ENCODE measurements at regions not wholly inside any gene's neighbourhood (a gene's known extent, or its start where the extent isn't known, plus 50 kb on each side); places are given as distances from the start of the nearest gene placed in this dataset.

DNA sequence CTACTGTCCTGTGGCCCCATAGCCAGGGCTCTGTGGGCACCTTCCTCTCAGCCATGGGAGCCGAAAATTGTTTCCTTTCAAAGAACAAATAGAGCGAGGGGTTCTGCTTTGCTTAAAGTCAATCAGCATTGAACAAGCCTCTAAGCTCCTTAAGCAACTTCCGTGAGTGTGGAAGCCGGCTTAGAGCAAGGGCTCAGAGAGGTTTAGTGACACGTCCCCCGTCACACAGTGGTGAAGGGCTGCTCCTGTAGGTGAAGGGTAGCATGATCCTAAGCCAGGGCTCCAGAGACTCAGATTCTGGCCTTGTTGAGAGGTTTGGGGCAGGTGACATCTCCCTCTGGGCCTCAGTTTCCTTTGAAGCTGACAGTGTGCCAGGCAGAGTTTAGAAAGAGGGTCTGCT lies 94.0 kb upstream of the WNT4 start:
- no peak overlapping the region for H2AK5ac ChIP-seq (ENCODE audit: low read depth, low read length)
- peaks cover 5 to 23% (median 15%) of the 10 kb centered on the region in 4 experiments for H3K4me1 ChIP-seq (replicated peaks in 1 of 4; ENCODE audit: control insufficient read depth in 3 of 4, insufficient read depth in 4 of 4, low read length in 3 of 4)
- no peak overlapping the region for H3K4me2 ChIP-seq (ENCODE audit: insufficient read depth in 1 of 2, low read depth in 2 of 2, low read length in 2 of 2)
- CTCF ChIA-PET (ENCODE audit: partially characterized antibody): interaction anchor here (0.7 to 1.6 kb wide), 7 partner anchors 8 to 180 kb away, joined by 3 to 8 read pairs (median 3); no protein-coding TSS in a partner anchor
- H2AFZ ChIP-seq (ENCODE audit: low read length): no peak overlapping the region
- H3K79me1 ChIP-seq (ENCODE audit: low read depth, low read length): no peaks in the 10 kb centered on the region
- no peaks in the 10 kb centered on the region for H3K9me3 ChIP-seq (ENCODE audit: insufficient read depth in 2 of 2, low read depth in 1 of 2, low read length in 1 of 2)
- no peak overlapping the region for H2BK20ac ChIP-seq (ENCODE audit: low read length)
- H3K36me3 ChIP-seq (ENCODE audit: control insufficient read depth in 2 of 4, insufficient read depth in 4 of 4, low read length in 3 of 4): no peaks in the 10 kb centered on the region
- no peak overlapping the region for H2BK15ac ChIP-seq (ENCODE audit: low read length)
- H3K23ac ChIP-seq (ENCODE audit: insufficient read length): no peak overlapping the region
- H3K23me2 ChIP-seq (ENCODE audit: low read depth, low read length): no peaks in the 10 kb centered on the region
- H3K4me3 ChIP-seq (ENCODE audit: extremely low read depth in 1 of 4, insufficient read depth in 2 of 4, low read depth in 3 of 4, low read length in 4 of 4): no peak overlapping the region
- POLR2A ChIA-PET (ENCODE audit: partially characterized antibody): interaction anchor here (1.1 to 1.4 kb wide), 2 partner anchors 8 to 27 kb away, joined by 3 to 5 read pairs; no protein-coding TSS in a partner anchor
- H3K14ac ChIP-seq (ENCODE audit: insufficient read length): no peak overlapping the region
- H3K56ac ChIP-seq (replicated peaks; ENCODE audit: insufficient read length, low read depth, low read length): no peak overlapping the region
- no peak overlapping the region for H2BK120ac ChIP-seq (replicated peaks; ENCODE audit: low read depth, low read length)
- H4K20me1 ChIP-seq (replicated peaks in 1 of 2; ENCODE audit: control insufficient read depth in 1 of 2, insufficient read depth in 2 of 2, low read length in 2 of 2): no peaks in the 10 kb centered on the region
- no peak overlapping the region for H4K5ac ChIP-seq (ENCODE audit: insufficient read length, low read depth, low read length)
- H4K91ac ChIP-seq (replicated peaks; ENCODE audit: insufficient read length, low read length): no peak overlapping the region
- H3K18ac ChIP-seq (ENCODE audit: extremely low read depth, low read length): no peak overlapping the region
- DNase-seq (ENCODE audit: low read depth in 1 of 2, low spot score in 2 of 2) (no peak), FAIRE-seq (no peak)
- H2BK5ac ChIP-seq (ENCODE audit: low read depth, low read length): no peak overlapping the region
- no peaks in the 10 kb centered on the region; a peak in 1 of 7 replicates for H3K27me3 ChIP-seq (replicated peaks in 1 of 4; ENCODE audit: control insufficient read depth in 3 of 4, extremely low read depth in 1 of 4, insufficient read depth in 3 of 4, low read length in 3 of 4)
- no peak overlapping the region for H3K27ac ChIP-seq (ENCODE audit: low read depth, low read length)
- H3K79me2 ChIP-seq (ENCODE audit: control insufficient read depth in 1 of 2, insufficient read depth in 2 of 2, low read length in 2 of 2): no peaks in the 10 kb centered on the region
- WGBS, 2 experiments (ENCODE audit: extremely low coverage in 1 of 2, insufficient coverage in 1 of 2, insufficient read length in 1 of 2, insufficient replicate concordance in 2 of 2, low coverage in 1 of 2, low lambda C conversion rate in 2 of 2, missing lambda C conversion rate in 1 of 2): 90% methylated on average over 6 of the region's 6 CpGs; no CpG with 5 or more reads in 1 of the 2 experiments
- no peak overlapping the region; a peak in 1 of 7 replicates for H3K9ac ChIP-seq (replicated peaks in 1 of 4; ENCODE audit: extremely low read depth in 1 of 4, low read depth in 3 of 4, low read length in 3 of 4)
- no peak overlapping the region for H2BK12ac ChIP-seq (ENCODE audit: low read depth, low read length)
- H4K8ac ChIP-seq (ENCODE audit: extremely low read depth, insufficient read depth, low read length): no peak overlapping the region
- no peak overlapping the region for H3K4ac ChIP-seq (replicated peaks; ENCODE audit: insufficient read length, low read depth, low read length)
- no peak for TF ChIP-seq ATF2 (IDR thresholded peaks at IDR 0.05; ENCODE audit: low read length)
- no peak for TF ChIP-seq SIX5 (IDR thresholded peaks at IDR 0.05; ENCODE audit: low read depth, low read length)
- no peak for TF ChIP-seq SUZ12 (IDR thresholded peaks at IDR 0.05; ENCODE audit: low read length)
- no peak for TF ChIP-seq EP300 (IDR thresholded peaks at IDR 0.05; ENCODE audit: borderline replicate concordance in 1 of 2, low read depth in 2 of 2, low read length in 2 of 2)
- no peak for TF ChIP-seq POLR2A (IDR thresholded peaks at IDR 0.05; ENCODE audit: control extremely low read depth in 1 of 2, low read depth in 2 of 2, low read length in 2 of 2)
- TF ChIP-seq SRF (IDR thresholded peaks at IDR 0.05; ENCODE audit: low read depth, low read length): no peak
- no peak for TF ChIP-seq PHF8 (conservative IDR thresholded peaks at IDR 0.05; ENCODE audit: low read depth, low read length)
- no peak for TF ChIP-seq JUN (IDR thresholded peaks at IDR 0.05; ENCODE audit: low read depth, low read length)
- no peak for TF ChIP-seq KDM1A (IDR thresholded peaks at IDR 0.05; ENCODE audit: borderline replicate concordance, low read length)
- no peak for TF ChIP-seq E2F6 (IDR thresholded peaks at IDR 0.05)
- TF ChIP-seq RBBP5 (IDR thresholded peaks at IDR 0.05; ENCODE audit: borderline replicate concordance, low read depth, low read length): no peak
- TF ChIP-seq FOSL1 (IDR thresholded peaks at IDR 0.05; ENCODE audit: insufficient read depth, low read depth, low read length): no peak
- TF ChIP-seq SIRT6 (IDR thresholded peaks at IDR 0.05; ENCODE audit: low read length): no peak

Measured in H1 (cell line).